ENCODE measurements at regions not wholly inside any gene's neighbourhood (a gene's known extent, or its start where the extent isn't known, plus 50 kb on each side); places are given as distances from the start of the nearest gene placed in this dataset.

GRCh38 chr13:40319699-40320579 is 346.5 kb downstream of the FOXO1 start:
- H3K4me1 Mint-ChIP-seq (ENCODE audit: low read depth, unreplicated experiment), result peaks cover 4% of the 10 kb centered on the region
- TF ChIP-seq CTCF (IDR thresholded peaks at IDR 0.05; ENCODE audit: insufficient read depth, low read depth, low read length) (no peak), EZH2 (IDR thresholded peaks at IDR 0.05; ENCODE audit: insufficient read depth, low read length) (no peak)
- no peaks in the 10 kb centered on the region for H3K36me3 Mint-ChIP-seq (ENCODE audit: low read depth, unreplicated experiment)
- H3K27me3 Mint-ChIP-seq (ENCODE audit: low read depth, unreplicated experiment), result peaks cover 5% of the 10 kb centered on the region
- H3K79me2 ChIP-seq (ENCODE audit: insufficient read depth, low read length), result no peaks in the 10 kb centered on the region
- H3K4me3 ChIP-seq (ENCODE audit: insufficient read depth, low read depth, low read length), result no peak overlapping the region
- no peak overlapping the region for H3K27ac ChIP-seq (ENCODE audit: low read depth, low read length)
- no peak overlapping the region for H3K9ac ChIP-seq (ENCODE audit: low read length)
- no peak overlapping the region for H3K4me2 ChIP-seq (ENCODE audit: low read length)
- peaks cover 5% of the 10 kb centered on the region for H3K4me1 ChIP-seq (ENCODE audit: insufficient read depth, low read length)
- no peaks in the 10 kb centered on the region for H3K27me3 ChIP-seq (ENCODE audit: insufficient read depth, low read length)
- peaks cover 11% of the 10 kb centered on the region for H3K9me3 Mint-ChIP-seq (ENCODE audit: unreplicated experiment)
- no peak for DNase-seq (ENCODE audit: low read depth)
- no peaks in the 10 kb centered on the region for H3K9me3 ChIP-seq (ENCODE audit: insufficient read depth, low read depth, low read length)
- H2AFZ ChIP-seq (ENCODE audit: low read depth, low read length), result no peak overlapping the region
- no peaks in the 10 kb centered on the region for H4K20me1 ChIP-seq (ENCODE audit: insufficient read depth, low read length)
- no peak overlapping the region for H3K27ac Mint-ChIP-seq (ENCODE audit: unreplicated experiment)
- no peak for FAIRE-seq
- no peak overlapping the region for H3K4me3 Mint-ChIP-seq (ENCODE audit: unreplicated experiment)
- no peaks in the 10 kb centered on the region for H3K36me3 ChIP-seq (ENCODE audit: insufficient read depth, low read length)

GRCh38 chr13:40328091-40328490 is 338.4 kb downstream of the FOXO1 start:
- peaks cover 9% of the 10 kb centered on the region for H3K4me1 Mint-ChIP-seq (ENCODE audit: low read depth, unreplicated experiment)
- no peak overlapping the region for H3K27ac Mint-ChIP-seq (ENCODE audit: unreplicated experiment)
- no peak overlapping the region for H3K4me2 ChIP-seq (ENCODE audit: low read length)
- no peak overlapping the region for H3K27ac ChIP-seq (ENCODE audit: low read depth, low read length)
- H3K36me3 ChIP-seq (ENCODE audit: insufficient read depth, low read length), result no peaks in the 10 kb centered on the region
- no peak overlapping the region for H3K4me3 Mint-ChIP-seq (ENCODE audit: unreplicated experiment)
- H3K27me3 Mint-ChIP-seq (ENCODE audit: low read depth, unreplicated experiment), result no peaks in the 10 kb centered on the region
- no peaks in the 10 kb centered on the region for H3K79me2 ChIP-seq (ENCODE audit: insufficient read depth, low read length)
- DNase-seq (ENCODE audit: low read depth) (no peak), FAIRE-seq (no peak)
- peaks cover 2% of the 10 kb centered on the region for H3K9me3 Mint-ChIP-seq (ENCODE audit: unreplicated experiment)
- no peaks in the 10 kb centered on the region for H3K9me3 ChIP-seq (ENCODE audit: insufficient read depth, low read depth, low read length)
- TF ChIP-seq EZH2 (IDR thresholded peaks at IDR 0.05; ENCODE audit: insufficient read depth, low read length), result no peak
- no peak for TF ChIP-seq CTCF (IDR thresholded peaks at IDR 0.05; ENCODE audit: insufficient read depth, low read depth, low read length)
- no peak overlapping the region for H2AFZ ChIP-seq (ENCODE audit: low read depth, low read length)
- no peaks in the 10 kb centered on the region for H4K20me1 ChIP-seq (ENCODE audit: insufficient read depth, low read length)
- no peaks in the 10 kb centered on the region for H3K27me3 ChIP-seq (ENCODE audit: insufficient read depth, low read length)
- peaks cover 6% of the 10 kb centered on the region for H3K4me1 ChIP-seq (ENCODE audit: insufficient read depth, low read length)
- no peak overlapping the region for H3K9ac ChIP-seq (ENCODE audit: low read length)
- H3K4me3 ChIP-seq (ENCODE audit: insufficient read depth, low read depth, low read length), result no peak overlapping the region
- no peaks in the 10 kb centered on the region for H3K36me3 Mint-ChIP-seq (ENCODE audit: low read depth, unreplicated experiment)

All from astrocyte (in vitro differentiated cells and primary cell).